HG03520 (cell line): ENCODE measurements at regions not wholly inside any gene's neighbourhood (a gene's known extent, or its start where the extent isn't known, plus 50 kb on each side); places are given as distances from the start of the nearest gene placed in this dataset.
"Not testable (repeated sequence)": the region's sequence is repeated elsewhere in the genome, so short reads cannot be mapped to it uniquely, and the experiment has no call there.

Experiments
- ATAC-seq: cut with Tn5 transposase; IDR thresholded peaks from one replicate; pipeline ENCODE4 v1.9.1; 2021; ENCODE audit warnings: mild to moderate bottlenecking, moderate library complexity; ENCODE audit not compliant: unreplicated experiment

DNA sequence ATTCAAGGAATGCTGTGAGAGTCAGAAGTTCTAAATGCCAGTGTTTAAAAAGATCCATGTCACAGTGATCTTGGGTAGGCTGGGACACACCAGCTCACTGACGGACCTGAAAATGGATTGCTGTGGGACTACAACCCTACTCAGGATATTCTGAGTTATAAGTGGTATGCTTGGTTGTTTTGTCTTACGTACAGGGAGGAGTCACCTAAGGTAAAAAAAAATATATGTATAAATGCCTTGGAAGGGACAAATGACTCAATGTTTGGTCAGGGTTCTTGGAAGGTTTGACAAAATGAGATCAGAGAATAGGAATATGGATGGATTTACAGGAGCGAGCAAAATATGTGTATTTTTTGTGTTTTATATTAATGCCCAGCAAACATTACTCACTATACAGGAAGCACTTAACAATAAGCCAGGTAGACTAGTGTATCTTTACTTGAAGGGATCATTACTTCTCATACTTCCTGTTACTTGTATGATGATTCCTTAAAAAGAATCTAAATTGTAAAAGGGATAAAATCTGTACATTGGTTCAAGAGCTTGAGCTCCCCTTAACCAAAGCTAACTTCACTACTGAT lies 767.3 kb downstream of the GBE1 start:
- no peak for ATAC-seq

DNA sequence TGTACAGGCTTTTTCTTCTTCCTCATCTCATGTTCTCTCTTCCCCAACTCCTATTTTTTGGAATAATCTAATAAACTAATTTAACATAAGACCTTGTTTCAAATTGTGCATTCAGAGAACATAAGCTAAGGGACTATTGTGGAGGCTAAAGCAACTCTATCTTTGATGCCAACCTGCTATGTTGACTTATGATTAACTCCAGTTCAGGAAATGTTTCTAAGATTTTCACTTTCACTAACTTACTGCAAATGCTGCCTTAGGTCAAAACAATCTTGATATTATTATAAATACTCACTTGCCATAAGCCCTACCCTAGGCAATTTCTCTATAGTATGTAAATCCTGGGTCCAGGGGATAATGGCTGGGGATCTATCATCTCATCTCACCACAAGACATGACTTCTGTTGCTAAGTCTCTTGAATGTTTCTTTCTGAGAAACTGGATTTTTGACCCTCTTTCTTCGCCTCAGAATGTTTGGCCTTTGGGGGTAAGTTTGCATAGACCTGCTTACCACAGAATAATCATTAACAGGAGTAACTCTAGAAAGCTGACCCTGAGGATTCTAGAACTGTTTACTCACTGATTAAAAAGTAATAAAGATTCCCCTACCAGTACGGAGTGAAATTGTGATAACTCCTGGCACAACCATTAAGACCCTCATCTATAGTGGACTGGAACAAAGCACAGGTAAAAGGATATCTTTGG lies 768.1 kb downstream of the GBE1 start:
- no peak for ATAC-seq

DNA sequence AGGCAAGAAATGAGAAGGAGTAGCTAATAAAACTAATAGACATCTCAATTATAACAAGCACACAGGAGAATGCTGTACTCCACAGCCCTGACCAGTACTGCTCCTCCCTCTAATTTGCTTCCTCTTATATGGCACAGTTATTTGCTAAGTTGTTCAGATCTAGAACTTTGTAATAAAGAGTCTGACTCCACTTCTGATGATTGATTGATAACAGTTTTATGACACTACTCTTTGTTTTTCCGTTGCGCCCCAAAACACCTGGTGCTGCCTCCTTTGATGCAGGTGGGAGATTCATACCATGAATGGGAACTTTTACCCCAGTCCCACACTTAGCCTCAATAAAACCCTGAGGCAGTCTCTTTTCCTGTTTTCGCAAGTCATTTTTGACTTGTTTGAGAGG lies 777.7 kb downstream of the GBE1 start:
- ATAC-seq, result no peak

DNA sequence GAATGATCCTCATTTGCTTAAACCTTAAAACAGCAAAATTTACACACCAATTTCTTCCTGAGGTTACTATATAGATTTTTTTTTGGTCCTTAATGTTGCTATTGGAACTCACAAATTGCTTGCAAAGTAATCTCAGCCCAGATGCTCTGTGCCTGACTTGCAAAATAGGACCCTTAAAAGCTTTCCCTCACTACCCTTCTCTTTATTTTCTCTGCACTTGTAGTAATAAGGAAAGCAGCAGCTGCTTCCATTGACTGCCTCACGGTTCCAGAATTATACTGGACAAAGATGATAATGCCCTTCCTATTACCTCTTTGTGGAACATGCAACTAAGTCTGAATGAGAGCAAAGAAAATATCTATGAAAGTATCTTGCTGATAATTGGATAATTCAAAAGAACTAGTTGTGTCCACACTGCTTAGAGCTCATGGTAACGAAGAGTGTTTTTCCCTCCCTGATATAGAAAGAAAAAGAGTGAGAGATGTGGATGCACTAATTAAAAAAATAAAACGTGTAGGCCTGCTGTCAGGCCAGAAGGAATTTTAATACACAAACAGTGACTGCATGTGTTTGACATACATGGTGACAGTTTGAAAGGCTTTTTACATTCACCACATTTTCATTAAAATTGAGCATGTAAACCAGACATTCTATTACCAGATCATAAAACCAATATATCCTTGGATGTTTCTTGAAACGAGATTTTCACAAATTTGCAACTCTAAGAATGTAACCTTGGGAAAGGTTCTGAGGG lies 783.1 kb downstream of the GBE1 start:
- ATAC-seq, result no peak

DNA sequence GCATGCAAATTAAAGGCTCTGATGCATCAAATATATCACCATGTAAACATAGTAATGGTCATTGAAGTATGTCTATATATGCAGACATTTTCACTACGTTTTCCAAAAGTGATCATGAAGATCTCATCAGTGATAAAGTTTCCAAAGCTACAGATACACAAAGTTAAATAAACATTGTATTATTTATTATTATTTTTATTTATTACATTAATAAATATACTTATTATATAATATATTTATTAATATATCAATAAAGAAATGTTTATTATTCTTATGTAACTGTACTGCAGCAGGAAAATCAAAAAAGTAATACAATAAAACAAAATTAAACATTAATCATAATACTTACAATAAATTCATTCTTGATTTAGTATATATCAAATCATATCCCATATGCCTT lies 791.2 kb downstream of the GBE1 start:
- no peak for ATAC-seq

DNA sequence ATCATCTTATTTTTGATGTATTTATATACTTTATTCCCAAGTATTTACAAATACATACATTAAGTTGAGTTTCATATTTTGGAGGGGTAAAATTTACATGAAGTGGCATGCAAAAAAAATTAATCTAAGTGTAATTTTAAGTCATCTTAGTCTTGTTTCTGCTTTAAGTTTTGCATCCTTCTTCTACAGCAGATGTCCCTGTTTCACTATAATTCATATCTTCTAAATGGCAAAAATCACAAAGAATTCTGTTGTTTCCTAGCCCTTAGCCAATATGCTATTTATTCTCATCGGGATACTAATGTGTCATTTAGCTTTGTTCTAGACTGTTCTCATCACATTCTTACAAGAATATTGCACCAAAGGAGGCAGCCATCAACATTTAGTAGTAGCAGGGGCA lies 831.9 kb downstream of the GBE1 start:
- no peak for ATAC-seq

DNA sequence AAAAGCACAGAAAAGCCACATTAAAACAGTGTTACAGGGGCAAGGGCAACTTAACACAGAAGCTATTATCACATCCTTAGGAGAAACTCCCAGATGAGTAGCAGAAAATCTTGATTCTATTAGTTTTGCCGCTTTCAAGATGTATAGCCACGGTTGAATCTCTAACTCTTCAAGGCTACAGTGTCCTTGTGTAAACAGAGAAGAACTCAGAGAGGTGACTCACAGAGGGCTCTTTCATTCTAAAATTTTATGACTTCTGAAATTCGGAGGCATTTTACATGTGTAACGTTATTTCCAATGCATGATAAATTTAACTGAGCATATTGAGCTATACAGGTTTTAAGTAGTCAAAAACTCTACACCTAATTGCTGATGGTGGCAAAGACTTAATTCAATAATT lies 846.6 kb downstream of the GBE1 start:
- no peak for ATAC-seq

DNA sequence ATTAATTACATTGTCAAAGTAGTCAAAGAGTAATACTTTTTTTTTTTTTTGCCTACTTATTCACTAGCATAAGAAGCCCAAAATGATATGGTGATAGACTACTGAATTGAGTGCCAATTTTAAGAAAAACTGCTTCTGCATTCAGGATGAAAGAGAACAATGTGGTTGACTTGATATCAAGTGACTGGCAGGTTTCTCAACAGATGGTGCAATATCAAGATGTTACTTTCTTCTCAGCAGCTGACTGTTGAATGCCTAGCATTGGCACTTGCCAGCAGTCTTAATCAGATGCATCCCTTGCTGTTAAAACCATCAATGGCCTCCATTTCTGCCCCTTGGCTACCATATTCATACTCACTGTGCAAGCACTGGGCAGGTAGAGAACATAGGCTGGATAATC lies 863.2 kb downstream of the GBE1 start:
- ATAC-seq, result no peak

DNA sequence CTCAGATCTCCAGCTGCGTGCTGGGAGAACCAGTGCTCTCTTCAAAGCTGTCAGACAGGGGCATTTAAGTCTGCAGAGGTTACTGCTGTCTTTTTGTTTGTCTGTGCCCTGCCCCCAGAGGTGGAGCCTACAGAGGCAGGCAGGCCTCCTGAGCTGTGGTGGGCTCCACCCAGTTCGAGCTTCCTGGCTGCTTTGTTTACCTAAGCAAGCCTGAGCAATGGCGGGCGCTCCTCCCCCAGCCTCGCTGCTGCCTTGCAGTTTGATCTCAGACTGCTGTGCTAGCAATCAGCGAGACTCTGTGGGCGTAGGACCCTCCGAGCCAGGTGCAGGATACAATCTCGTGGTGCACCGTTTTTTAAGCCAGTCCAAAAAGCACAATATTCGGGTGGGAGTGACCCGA lies 864.4 kb downstream of the GBE1 start:
- ATAC-seq, result not testable (repeated sequence)

DNA sequence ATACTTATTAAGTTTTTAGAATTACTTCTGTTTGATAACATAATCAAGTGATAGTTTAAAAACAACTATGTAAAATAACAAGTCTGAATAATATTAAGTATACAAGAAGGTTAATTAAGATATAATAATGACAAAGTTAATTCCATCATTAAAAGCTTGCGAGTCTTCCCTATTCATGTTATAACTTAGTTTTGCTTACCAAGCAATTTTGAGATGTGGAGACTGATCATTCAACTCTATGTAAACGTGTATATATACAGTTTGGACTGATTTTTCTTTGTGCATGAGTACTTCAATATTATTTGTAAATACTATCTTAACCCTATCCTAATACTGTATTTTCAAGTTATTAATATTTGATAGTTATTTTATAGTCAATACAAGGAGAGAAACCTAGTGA lies 870.9 kb downstream of the GBE1 start:
- no peak for ATAC-seq

DNA sequence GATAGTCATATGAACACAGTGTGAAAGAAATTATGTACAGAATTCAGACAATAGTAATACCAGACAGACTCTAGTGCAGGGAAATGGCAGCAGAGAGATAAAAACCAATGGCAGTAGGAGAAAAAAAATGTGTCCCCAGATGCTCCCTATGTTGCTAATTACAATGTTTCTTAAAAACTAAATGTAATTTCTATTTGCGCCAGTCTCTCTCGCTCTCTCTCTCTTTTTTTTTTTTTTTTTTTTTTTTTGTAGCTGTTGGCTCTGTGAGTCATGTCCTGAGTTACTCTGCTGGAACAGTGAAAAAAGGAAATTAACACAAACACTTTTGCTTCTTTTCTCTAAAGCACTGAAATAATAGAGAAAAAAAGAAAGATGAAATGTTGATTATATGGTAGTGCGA lies 871.9 kb downstream of the GBE1 start:
- no peak for ATAC-seq

DNA sequence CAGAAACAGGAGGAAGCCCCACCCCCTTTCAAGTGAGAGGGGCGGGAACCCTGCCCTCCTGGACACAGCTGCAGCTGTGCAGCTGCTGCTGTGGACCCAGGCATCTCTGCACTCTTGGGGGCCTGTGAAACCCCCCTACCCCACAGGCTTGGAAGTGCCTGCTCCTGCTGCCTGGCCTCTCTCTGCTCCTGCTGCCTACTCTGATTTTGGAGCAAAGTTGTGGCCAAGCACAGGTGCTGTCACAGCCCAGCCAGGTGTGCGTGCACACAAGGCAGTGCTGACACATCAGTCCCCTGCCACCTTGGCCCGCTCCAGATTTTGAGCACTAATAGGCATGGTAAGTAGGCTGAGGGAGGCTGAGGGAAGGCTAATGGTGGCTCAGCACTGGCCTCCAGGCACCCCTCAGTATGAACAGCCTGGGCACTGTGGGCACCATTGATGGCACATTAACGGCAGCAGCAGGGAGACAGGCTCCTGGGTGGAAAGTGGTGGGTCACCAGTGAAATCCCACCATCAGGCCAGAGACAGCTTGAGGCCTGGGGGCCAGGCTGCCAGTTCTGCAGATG lies 890.9 kb downstream of the GBE1 start:
- no peak for ATAC-seq

DNA sequence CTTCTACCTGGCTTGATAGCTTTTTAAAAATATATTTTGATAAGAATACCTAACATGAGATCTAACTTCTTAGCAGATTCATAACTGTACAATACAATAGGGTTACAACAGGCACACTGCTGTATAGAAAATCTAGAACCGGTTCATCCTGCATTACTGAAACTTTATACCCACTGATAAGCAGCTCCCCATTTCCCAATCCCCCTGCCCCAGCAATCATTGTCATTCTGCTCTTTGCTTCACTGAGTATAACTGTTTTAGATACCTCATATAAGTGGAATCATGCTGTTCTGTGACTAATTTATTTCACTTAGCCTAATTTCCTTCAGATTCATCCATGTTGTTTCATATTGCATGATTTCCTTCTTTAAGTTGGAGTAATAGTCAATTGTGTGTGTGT lies 906.0 kb downstream of the GBE1 start:
- no peak for ATAC-seq

DNA sequence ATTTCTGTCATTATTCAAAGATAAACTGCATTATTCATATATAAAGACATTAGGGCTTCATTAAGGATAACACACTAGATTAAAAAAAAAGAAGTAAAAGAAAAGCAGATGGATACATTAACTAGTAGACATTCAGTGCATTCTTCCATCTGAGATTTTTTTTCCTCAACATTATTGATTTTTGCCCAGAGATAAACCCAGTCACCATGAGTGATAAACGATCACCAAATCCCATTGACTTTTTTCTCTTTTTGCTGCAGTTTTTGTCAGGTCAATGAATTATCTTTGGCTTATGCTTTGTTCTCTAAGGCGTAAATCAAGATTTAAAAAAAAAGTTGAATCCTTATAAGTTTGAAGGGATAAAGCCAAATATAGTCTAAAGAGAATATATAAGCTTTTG lies 925.0 kb downstream of the GBE1 start:
- no peak for ATAC-seq

DNA sequence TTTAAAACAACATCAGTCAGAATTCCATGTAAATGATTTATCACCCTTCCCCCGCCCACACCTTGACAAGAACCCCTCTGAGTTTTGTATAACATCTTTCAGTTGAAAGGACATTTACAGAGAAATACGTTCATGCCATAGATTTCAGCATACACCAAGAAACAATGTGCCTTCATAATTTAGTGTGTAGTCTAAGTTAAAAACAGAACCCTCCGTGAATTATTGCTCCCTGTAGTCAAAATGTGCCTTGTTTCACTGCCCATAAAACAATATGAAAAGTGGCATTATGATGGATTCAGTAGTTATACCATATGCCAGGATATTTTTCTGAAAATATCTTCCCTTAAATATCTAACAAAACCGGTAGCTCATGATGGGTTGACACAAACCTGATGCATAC lies 953.9 kb downstream of the GBE1 start:
- ATAC-seq, result no peak

DNA sequence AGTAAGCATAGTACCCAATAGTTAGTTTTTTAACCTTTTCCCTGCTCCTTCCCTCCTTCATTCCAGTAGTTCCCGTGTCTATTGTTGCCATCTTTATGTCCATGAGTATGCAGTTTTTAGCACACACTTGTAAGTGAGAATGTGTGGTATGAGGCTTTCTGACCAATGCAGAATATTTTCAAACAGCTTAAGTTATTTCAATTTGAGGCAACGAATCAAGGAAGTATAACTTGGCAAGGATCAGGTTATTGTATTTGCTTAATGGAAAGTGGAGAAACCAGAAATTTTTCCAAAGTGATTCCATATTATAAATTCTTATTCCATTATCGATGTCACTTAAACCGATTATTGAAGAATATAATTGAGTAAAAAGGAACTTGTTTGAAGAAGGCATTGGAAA lies 954.8 kb downstream of the GBE1 start:
- no peak for ATAC-seq

DNA sequence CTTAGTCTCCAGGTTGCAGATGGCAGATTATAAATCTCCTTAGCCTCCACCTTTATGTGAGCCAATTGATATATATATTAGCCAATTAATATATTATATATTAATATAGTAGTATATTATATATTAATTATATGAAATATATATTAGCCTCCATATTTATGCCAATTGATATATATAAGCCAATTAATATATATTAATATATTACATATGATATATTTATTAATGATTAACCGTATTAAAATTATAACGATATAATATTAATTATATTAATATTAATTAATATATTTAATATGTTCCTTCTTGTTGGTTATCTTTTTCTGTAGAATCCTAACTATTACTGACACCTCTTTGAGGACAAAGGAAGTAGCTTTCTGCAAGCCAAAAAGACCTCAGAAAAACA lies 972.5 kb downstream of the GBE1 start:
- ATAC-seq, result no peak

DNA sequence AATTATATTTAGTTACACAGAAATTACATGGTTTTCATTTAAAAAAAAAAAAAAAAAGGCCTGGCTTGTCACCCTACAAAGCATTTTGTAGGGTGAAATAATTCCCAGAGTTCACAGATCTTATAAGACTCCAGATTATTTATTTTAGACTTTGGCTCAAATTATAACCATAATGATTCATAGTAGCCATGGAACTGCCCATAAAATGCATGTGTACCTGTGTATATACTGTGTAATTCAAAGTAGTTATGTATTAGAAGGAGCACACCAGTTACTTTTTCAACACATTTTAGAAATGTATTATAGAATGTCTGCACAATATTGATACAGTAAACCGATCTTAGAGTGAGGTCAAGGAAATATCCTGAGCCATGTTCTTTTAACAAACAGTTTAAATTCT lies 975.6 kb downstream of the GBE1 start:
- ATAC-seq, result no peak

DNA sequence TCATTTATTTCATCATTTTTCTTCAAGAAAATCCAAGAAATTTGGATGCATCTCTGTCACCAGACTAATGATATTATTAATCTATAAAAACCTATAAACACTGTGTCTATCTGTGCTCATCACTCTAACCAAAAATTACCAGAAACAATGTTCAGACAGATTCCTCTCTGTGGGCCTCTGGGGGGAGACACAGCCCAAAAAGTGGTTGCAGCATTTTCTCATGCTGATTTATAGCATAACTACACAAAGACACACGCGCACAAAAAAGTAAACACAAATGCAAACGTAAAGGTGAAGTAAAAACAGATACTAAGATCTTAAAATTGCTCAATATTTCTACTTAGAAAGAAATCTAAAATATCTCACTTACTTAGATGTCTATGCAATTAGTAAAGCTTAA lies 976.0 kb downstream of the GBE1 start:
- no peak for ATAC-seq

DNA sequence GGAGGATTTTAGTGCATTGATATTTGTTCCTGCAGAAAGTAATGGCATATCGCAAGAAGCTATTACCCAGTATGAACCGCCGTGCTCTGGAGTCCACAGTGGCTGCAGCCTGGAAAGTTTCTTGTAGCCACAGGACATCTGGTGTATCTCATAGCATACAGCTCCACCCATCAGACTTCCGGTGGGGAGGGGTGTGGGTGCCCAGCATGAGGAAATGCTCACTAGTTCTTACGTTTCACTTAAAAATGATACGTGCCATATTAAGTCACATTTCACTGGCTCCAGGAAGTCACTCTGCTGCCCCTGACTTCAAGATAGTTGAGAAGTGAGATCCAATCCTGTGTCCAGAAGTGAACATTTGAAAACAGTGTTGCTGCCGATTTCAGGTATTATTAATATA lies 990.4 kb downstream of the GBE1 start:
- ATAC-seq, result no peak

DNA sequence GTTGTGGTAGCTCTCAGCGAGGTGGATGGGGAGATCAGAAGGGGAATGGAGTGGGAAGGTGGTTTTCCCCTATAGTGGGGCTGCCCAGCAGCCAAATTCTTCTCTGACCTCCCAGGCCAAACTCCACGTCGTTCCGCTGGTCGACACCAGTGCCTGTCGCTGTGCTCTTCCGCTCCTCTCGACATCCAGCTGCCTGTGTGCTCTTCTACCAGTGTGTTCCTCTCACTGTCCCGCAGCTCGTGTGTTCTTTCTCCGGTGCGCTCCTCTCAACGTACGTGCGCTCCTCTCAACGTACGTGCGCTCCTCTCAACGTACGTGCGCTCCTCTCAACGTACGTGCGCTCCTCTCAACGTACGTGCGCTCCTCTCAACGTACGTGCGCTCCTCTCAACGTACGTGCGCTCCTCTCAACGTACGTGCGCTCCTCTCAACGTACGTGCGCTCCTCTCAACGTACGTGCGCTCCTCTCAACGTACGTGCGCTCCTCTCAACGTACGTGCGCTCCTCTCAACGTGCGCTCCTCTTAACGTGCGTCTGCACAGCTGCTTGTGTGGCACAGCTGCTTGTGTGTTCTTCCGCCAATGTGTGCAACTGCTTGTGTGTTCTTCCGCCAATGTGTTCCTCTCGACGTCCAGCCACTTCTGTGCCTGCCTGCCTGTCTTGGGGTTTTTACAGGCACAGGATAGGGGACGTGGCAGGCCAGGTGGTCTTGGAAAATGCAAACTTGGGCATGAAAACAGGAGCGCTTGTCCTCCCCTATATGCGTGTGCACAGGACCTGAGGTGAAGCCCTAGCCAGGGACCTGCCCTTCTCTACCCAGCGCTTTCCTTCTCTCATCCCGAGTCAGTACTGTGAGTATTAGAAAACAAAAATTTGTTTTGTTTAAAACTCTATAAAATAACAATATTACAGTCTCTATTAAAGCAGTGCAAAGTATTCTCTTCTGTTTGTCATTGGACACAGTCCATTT lies 991.1 kb downstream of the GBE1 start:
- no peak for ATAC-seq
